Chondrocyte (in vitro differentiated cells): ENCODE measurements at regions not wholly inside any gene's neighbourhood (a gene's known extent, or its start where the extent isn't known, plus 50 kb on each side); places are given as distances from the start of the nearest gene placed in this dataset.

ENCODE experiments used
- DNase-seq: peaks from one replicate; pipeline ENCODE4 v3.0.0; 2021; ENCODE audit warnings: mixed read lengths, low spot score
- H3K27ac Mint-ChIP-seq: one replicate; pipeline ENCODE4 v1.8.0; 2021; ENCODE audit warnings: mild to moderate bottlenecking, moderate library complexity, mixed read lengths; ENCODE audit not compliant: unreplicated experiment
- H3K27me3 Mint-ChIP-seq: 2 replicates; pipeline ENCODE4 v1.8.0; 2021; ENCODE audit warnings: low read depth, mixed read lengths
- H3K36me3 Mint-ChIP-seq: 2 replicates; pipeline ENCODE4 v1.8.0; 2021; ENCODE audit warnings: low read depth, mixed read lengths
- H3K4me1 Mint-ChIP-seq: 2 replicates; pipeline ENCODE4 v1.8.0; 2021; ENCODE audit warnings: low read depth, mild to moderate bottlenecking, mixed read lengths
- H3K4me3 Mint-ChIP-seq: one replicate; pipeline ENCODE4 v1.8.0; 2021; ENCODE audit warnings: mild to moderate bottlenecking, moderate library complexity, mixed read lengths; ENCODE audit not compliant: unreplicated experiment
- H3K9me3 Mint-ChIP-seq: 2 replicates; pipeline ENCODE4 v1.8.0; 2021; ENCODE audit warnings: low read depth, mixed read lengths
- CTCF ChIP-seq: fragments of 200-600 bp; sonication (generic); IDR thresholded peaks from 2 replicates; pipeline ENCODE4 v1.5.0; 2021; ENCODE audit warnings: antibody characterized with exemption, mild to moderate bottlenecking, moderate library complexity

GRCh38 chr12:67444542-67444941 is 175.4 kb downstream of the CAND1 start:
- DNase-seq = no peak
- Mint-ChIP-seq H3K36me3 (no peaks in the 10 kb centered on the region), H3K27ac (no peak overlapping the region), H3K27me3 (no peaks in the 10 kb centered on the region), H3K9me3 (no peaks in the 10 kb centered on the region), H3K4me1 (peaks cover 16% of the 10 kb centered on the region), H3K4me3 (no peak overlapping the region)
- no peak for TF ChIP-seq CTCF

GRCh38 chr12:67446716-67447115 is 177.6 kb downstream of the CAND1 start:
- no peak for TF ChIP-seq CTCF
- H3K27ac Mint-ChIP-seq = no peak overlapping the region
- H3K36me3 Mint-ChIP-seq = no peaks in the 10 kb centered on the region
- H3K4me3 Mint-ChIP-seq = no peak overlapping the region
- no peak for DNase-seq
- no peaks in the 10 kb centered on the region for H3K27me3 Mint-ChIP-seq
- H3K9me3 Mint-ChIP-seq = no peaks in the 10 kb centered on the region
- H3K4me1 Mint-ChIP-seq = peaks cover 11% of the 10 kb centered on the region

GRCh38 chr12:67447180-67447579 is 178.0 kb downstream of the CAND1 start:
- Mint-ChIP-seq H3K4me1 (peaks cover 7% of the 10 kb centered on the region), H3K36me3 (no peaks in the 10 kb centered on the region), H3K27me3 (no peaks in the 10 kb centered on the region), H3K4me3 (no peak overlapping the region), H3K27ac (no peak overlapping the region), H3K9me3 (no peaks in the 10 kb centered on the region)
- no peak for TF ChIP-seq CTCF
- no peak for DNase-seq

GRCh38 chr12:67449591-67450052 is 180.5 kb downstream of the CAND1 start:
- no peaks in the 10 kb centered on the region for H3K9me3 Mint-ChIP-seq
- H3K4me1 Mint-ChIP-seq = no peaks in the 10 kb centered on the region
- H3K36me3 Mint-ChIP-seq = peaks cover 4% of the 10 kb centered on the region
- H3K27ac Mint-ChIP-seq = no peak overlapping the region
- DNase-seq = no peak
- no peak for TF ChIP-seq CTCF
- no peak overlapping the region for H3K4me3 Mint-ChIP-seq
- H3K27me3 Mint-ChIP-seq = no peaks in the 10 kb centered on the region

GRCh38 chr12:67450441-67450840 is 181.3 kb downstream of the CAND1 start:
- Mint-ChIP-seq H3K36me3 (peaks cover 4% of the 10 kb centered on the region), H3K9me3 (no peaks in the 10 kb centered on the region), H3K4me1 (no peaks in the 10 kb centered on the region), H3K4me3 (no peak overlapping the region), H3K27me3 (no peaks in the 10 kb centered on the region), H3K27ac (no peak overlapping the region)
- DNase-seq = no peak
- TF ChIP-seq CTCF = no peak
